Choroid plexus epithelial cell (primary cell): ENCODE measurements at regions not wholly inside any gene's neighbourhood (a gene's known extent, or its start where the extent isn't known, plus 50 kb on each side); places are given as distances from the start of the nearest gene placed in this dataset.

Experiments
- DNase-seq: peaks from one replicate; pipeline ENCODE4 v3.0.0-alpha.2; 2010; ENCODE audit warnings: low read depth
- H3K4me3 ChIP-seq: 2 replicates; pipeline ENCODE4 v1.5.1; 2011; ENCODE audit warnings: low read depth, mild to moderate bottlenecking, control low read depth, low read length, moderate library complexity
- CTCF ChIP-seq: conservative IDR thresholded peaks from 2 replicates; pipeline ENCODE4 v1.5.1; 2011; ENCODE audit warnings: low read depth, mild to moderate bottlenecking, control low read depth, inconsistent platforms, low read length, moderate library complexity

GRCh38 chr1:213443415-213443814 is 392.4 kb downstream of the RPS6KC1 start:
- TF ChIP-seq CTCF: no peak
- no peak for DNase-seq
- no peak overlapping the region for H3K4me3 ChIP-seq

GRCh38 chr1:213444224-213444623 is 393.2 kb downstream of the RPS6KC1 start:
- DNase-seq: no peak
- H3K4me3 ChIP-seq: no peak overlapping the region
- TF ChIP-seq CTCF: no peak

GRCh38 chr1:213446496-213446895 is 395.5 kb downstream of the RPS6KC1 start:
- DNase-seq: no peak
- TF ChIP-seq CTCF: no peak
- H3K4me3 ChIP-seq: no peak overlapping the region

- TF ChIP-seq CTCF: no peak
- no peak overlapping the region for H3K4me3 ChIP-seq
- DNase-seq: no peak
Observed at GRCh38 chr1:213448360-213448759, 397.3 kb downstream of the RPS6KC1 start.

- no peak overlapping the region for H3K4me3 ChIP-seq
- no peak for TF ChIP-seq CTCF
- DNase-seq: no peak
Observed at GRCh38 chr1:213448776-213449175, 397.7 kb downstream of the RPS6KC1 start.

DNA sequence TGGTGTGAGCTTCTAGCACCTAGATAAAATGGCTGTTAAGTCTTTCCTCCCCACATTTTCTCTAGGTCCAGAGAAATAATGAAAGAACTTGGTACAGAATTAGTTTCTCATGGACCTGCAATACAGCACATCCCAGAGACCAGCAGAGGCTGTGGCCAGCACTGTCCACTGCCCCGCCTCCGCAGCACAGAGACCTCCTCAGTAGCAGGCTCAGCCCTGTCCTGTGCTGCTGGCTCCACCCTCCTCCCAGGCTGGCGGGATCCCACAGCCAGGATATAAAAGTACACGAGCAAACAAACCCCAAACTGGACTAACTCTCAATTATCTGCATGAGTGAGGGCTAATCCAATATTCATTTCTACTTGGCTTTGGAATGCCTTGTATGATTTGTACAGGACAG is 401.5 kb downstream of the RPS6KC1 start:
- no peak for TF ChIP-seq CTCF
- H3K4me3 ChIP-seq: no peak overlapping the region
- no peak for DNase-seq

- TF ChIP-seq CTCF: no peak
- H3K4me3 ChIP-seq: no peak overlapping the region
- no peak for DNase-seq
Observed at GRCh38 chr1:213457186-213457585, 406.1 kb downstream of the RPS6KC1 start.
